Cardiac fibroblast (primary cell): ENCODE measurements at regions not wholly inside any gene's neighbourhood (a gene's known extent, or its start where the extent isn't known, plus 50 kb on each side); places are given as distances from the start of the nearest gene placed in this dataset.

Source experiments
- DNase-seq, 2 donors: peaks; one replicate each; pipeline versions ENCODE4 v3.0.0 to v3.0.0-alpha.2; 2010; ENCODE audit warnings: low read depth in 2 of 2
- H3K4me3 ChIP-seq, 2 donors: replicated peaks in 1 of 2; 1 replicate in 1 of 2; 2 replicates in 1 of 2; pipeline ENCODE4 v1.5.1; 2011; ENCODE audit warnings: low read depth in 2 of 2, low read length in 2 of 2, mild to moderate bottlenecking in 2 of 2, moderate library complexity in 1 of 2
- TF ChIP-seq, protein P1 (sequence below): IDR thresholded peaks from one replicate; pipeline ENCODE4 v1.5.1; 2011; ENCODE audit warnings: low read depth, mild to moderate bottlenecking, low read length, inconsistent platforms

DNA sequence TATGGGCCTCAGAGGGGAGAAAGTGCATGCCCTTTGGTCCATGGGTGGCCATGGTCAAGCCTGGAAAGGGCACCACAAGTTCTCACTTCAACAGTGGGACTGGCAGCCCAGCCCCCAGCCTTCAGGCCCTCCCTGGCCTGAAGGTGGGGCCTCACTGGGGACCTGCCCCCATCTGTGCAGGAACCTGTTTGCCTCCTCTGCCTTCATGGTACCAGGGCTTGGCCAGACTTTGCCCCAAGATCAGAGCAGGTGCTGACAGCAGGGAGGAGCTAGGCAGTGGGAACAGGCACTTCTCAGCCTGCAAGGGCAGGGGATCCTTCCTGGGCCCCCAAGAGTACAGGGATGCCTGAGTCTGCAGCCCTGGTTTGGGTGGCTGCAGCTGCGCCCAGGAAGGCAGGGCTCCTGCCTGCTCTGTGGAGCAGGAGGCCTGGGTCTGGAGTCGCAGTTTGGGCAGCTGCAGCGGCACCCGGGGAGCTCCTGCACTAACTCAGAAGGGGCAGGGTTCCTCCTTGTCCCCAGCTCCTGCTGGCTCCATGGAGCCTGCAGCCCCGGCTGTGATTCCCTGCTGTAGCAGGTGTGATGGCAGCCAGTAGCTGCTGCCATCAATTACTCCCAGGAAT is 460.1 kb upstream of the NCAM2 start:
- no peak for DNase-seq
- no peak overlapping the region for H3K4me3 ChIP-seq

DNA sequence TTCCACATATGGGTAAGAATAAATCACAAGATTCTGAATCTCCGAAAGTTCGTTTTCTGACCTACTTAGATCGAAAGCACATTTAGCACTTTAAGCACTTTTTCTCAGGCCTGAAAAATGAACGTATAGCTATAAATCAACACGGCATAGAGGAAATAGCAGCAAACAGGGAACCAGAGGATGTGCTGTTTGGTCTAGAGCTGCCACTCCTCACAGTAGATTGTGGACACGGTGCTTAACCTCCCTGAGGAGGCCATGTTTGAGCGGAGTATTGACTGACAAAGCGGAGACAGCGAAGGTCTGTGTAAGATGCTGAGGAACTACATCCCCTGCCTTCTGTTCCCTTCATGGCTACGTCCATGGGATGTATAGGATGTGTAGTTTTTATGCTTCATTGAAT is 452.8 kb upstream of the NCAM2 start:
- no peak overlapping the region for H3K4me3 ChIP-seq
- DNase-seq = no peak
- TF ChIP-seq, protein P1, sequence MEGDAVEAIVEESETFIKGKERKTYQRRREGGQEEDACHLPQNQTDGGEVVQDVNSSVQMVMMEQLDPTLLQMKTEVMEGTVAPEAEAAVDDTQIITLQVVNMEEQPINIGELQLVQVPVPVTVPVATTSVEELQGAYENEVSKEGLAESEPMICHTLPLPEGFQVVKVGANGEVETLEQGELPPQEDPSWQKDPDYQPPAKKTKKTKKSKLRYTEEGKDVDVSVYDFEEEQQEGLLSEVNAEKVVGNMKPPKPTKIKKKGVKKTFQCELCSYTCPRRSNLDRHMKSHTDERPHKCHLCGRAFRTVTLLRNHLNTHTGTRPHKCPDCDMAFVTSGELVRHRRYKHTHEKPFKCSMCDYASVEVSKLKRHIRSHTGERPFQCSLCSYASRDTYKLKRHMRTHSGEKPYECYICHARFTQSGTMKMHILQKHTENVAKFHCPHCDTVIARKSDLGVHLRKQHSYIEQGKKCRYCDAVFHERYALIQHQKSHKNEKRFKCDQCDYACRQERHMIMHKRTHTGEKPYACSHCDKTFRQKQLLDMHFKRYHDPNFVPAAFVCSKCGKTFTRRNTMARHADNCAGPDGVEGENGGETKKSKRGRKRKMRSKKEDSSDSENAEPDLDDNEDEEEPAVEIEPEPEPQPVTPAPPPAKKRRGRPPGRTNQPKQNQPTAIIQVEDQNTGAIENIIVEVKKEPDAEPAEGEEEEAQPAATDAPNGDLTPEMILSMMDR = no peak

More for the DNA sequence above, 460.1 kb upstream of the NCAM2 start:
- TF ChIP-seq, protein P1 = no peak

DNA sequence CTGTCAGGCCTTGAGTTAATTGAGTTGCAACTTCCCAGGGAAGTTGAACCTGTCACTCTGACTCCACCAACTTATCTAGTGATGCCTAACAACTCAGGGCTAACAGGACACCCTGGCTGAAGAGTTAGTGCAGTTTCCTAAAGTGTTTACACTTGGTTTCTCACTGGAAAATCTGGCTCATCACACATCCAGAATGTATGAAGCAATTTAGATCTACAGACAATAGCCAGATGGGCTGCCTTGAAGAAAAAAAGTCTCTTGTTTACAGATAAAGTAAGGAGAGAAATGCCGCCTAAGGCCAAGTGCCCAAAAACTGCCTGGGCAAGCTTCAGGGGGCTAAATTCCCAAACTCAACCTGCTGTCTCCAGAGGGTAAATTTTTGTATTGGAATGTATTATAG is 446.3 kb upstream of the NCAM2 start:
- DNase-seq = no peak
- TF ChIP-seq, protein P1 = no peak

DNA sequence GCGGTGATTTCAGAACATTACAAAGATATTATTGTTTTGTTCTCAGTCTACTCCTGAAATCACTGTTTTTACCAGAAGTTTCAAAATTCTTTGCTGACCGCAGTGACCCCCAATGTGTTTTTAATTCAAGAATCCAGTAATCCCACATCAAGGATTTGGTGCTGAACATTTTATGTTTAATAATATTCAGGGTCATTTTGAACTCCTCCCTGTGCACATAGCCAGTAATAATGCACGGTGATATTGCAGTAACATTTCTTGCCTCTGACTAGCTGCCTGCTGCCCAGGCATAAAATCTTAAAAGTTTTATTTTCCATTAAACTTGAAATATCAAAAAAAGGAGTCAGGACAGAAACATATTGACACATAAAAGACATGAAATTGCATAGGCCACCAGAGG is 443.4 kb upstream of the NCAM2 start:
- TF ChIP-seq, protein P1 = no peak
- H3K4me3 ChIP-seq = no peak overlapping the region
- no peak for DNase-seq

More for the DNA sequence above, 446.3 kb upstream of the NCAM2 start:
- H3K4me3 ChIP-seq = no peak overlapping the region

DNA sequence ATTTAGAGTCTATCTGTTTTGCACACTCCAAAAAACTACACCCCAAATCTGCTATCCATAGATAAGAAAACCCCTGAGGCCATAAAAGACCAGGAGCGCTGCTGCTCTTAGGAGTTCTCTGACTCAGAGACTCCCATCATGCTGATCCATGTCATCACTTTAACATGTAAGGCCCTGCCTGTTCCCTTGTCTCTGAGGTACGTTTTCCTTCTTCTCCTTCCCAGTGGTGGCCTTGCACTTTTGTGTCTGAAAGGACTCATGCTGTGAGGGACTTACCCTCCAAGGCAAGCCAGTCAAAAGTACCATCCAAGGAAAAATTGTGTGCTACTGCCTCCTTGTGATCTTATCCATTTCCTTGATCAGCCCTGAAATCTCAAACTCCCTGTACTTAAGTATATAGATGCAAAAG is 427.4 kb upstream of the NCAM2 start:
- DNase-seq = no peak
- H3K4me3 ChIP-seq = no peak overlapping the region

DNA sequence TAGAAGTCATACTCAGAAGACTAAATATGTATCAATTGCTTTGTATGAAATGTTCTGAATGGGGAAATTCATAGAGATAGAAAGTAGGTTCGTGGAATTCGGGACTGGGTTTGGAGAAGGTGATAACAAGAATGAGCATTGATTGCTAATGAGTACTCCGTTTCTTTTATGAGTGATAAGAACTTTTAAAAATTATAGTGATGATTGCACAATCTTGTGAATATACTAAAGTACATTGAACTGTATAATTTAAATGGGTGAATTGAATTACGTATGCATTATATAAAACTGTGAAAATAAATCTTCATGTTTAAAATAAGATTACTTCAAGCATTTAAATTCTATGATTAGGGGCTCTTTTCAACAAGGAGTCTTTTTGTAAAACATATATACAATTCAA is 425.6 kb upstream of the NCAM2 start:
- TF ChIP-seq, protein P1 = no peak

More for the DNA sequence above, 427.4 kb upstream of the NCAM2 start:
- TF ChIP-seq, protein P1 = no peak

DNA sequence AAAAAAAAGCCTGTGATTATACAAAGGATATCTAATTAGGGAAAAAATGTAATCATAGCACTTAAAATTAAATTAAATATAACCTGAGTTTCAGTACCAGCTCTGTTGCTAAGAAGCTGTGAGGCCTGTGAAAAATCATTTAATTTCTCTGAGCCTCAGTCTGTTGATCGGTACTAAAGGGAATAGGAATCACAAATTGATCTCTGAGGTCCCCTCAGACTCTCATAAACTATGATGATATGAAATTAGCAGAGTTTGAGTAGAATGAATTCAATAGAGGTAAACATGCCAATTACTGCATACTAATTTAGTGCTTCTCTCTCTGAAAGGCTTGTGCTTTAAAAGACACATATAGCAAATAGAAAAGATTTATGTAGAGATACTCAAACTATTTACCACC is 416.8 kb upstream of the NCAM2 start:
- no peak for DNase-seq
- TF ChIP-seq, protein P1 = no peak
- no peak overlapping the region for H3K4me3 ChIP-seq

More for the DNA sequence above, 425.6 kb upstream of the NCAM2 start:
- no peak for DNase-seq
- H3K4me3 ChIP-seq = no peak overlapping the region
